Endometrium (tissue), 2 donors: ENCODE measurements at regions not wholly inside any gene's neighbourhood (a gene's known extent, or its start where the extent isn't known, plus 50 kb on each side); places are given as distances from the start of the nearest gene placed in this dataset.
"Not testable (repeated sequence)": the region's sequence is repeated elsewhere in the genome, so short reads cannot be mapped to it uniquely, and the experiment has no call there.

Experiments used
- FAIRE-seq: peaks from 2 replicates; lab custom pipeline; 2012; peaks lifted over from hg19 to GRCh38; lab: Jason Lieb, UNC
- donor health status: control.
- donor health status: control.

- FAIRE-seq = no peak
These were observed 114.6 kb downstream of the IER5 start for GRCh38 chr1:181202986-181203555.

- FAIRE-seq = no peak
These were observed 116.0 kb downstream of the IER5 start for GRCh38 chr1:181204530-181204929.

DNA sequence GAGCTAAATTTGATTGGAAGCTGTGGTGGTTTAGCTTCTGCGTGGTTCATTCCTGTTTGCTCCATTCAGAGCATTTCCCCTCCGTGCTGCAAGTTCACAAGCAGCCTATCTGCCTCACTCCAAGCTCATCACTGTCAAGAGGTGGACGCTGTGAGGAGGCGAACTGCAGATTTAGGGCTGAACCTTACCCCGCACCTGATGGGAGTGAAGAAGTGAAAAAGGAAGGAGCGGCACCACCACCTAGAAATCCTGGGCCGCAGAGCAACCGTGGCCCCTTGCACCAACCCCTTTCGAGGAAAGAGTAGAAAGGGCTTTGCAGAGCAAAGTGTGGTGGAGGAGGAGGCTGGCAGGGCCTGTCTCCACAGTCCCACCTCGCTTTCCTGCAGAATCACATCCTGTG lies 117.4 kb downstream of the IER5 start:
- FAIRE-seq = no peak

DNA sequence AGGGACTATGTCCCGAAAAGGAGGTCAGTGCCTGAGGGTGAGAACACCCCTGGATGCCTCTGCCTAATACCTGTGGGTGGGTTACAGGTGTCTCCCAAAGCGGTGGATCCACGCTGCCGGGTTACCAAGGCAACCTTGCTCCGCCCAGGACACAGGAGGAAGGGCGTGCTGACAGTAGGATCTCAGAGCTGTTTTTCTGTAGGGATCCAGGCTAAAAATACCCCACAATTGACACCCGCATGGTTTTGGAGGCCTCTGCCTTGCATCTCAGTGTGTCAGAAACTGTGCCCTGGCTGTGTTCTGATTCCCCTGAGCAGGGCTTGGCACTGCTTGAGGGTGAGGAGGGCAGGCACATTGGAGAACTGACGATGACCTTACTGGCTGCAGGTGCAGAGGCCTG lies 118.0 kb downstream of the IER5 start:
- no peak for FAIRE-seq

- no peak for FAIRE-seq
These were observed 118.7 kb downstream of the IER5 start for GRCh38 chr1:181206979-181207790.

- no peak for FAIRE-seq
These were observed 119.6 kb downstream of the IER5 start for GRCh38 chr1:181208083-181208482.

- no peak for FAIRE-seq
These were observed 120.5 kb downstream of the IER5 start for GRCh38 chr1:181208967-181209366.

GRCh38 chr1:181213056-181213455 lies 124.6 kb downstream of the IER5 start:
- no peak for FAIRE-seq

DNA sequence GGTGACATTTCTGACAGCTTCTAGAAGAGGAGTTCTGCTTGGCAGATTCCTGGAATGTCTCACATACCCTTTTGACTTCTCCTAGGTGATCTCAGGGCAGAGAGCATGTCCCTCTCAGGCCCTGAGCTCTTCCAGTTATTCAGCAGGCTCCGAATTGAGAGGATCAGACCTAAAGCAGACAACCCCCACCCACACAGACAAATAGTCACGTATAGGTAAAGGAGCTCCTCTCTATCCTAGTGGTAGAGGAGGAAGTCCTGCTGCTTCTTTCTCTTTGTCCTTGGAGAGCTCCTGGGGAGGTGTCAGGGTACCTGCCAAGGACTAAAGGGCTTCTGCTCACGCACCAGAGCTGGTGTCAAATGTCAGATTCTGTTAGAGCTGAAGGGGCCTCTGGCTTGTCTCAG lies 128.1 kb downstream of the IER5 start:
- FAIRE-seq = no peak

GRCh38 chr1:181219938-181220337 lies 131.4 kb downstream of the IER5 start:
- FAIRE-seq = no peak

DNA sequence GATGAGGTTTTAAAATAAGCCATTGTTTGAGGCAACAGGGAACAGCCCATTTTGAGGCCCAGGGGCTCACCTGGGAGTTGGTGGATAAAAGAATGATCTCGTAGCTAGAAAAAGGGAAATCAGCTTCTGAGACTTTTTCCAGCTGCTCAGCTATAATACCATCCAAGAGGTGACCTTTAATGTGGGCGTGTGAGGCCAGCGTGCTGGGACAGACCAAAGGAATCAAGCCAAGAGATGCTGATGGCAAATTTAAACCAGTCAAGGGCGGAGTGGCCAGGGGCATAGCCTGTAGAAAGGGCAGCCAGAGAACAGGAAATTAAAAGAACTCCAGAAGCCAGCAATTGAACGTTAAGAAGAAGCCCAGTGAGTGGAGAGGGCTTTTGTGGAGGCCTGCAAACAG lies 132.6 kb downstream of the IER5 start:
- no peak for FAIRE-seq

DNA sequence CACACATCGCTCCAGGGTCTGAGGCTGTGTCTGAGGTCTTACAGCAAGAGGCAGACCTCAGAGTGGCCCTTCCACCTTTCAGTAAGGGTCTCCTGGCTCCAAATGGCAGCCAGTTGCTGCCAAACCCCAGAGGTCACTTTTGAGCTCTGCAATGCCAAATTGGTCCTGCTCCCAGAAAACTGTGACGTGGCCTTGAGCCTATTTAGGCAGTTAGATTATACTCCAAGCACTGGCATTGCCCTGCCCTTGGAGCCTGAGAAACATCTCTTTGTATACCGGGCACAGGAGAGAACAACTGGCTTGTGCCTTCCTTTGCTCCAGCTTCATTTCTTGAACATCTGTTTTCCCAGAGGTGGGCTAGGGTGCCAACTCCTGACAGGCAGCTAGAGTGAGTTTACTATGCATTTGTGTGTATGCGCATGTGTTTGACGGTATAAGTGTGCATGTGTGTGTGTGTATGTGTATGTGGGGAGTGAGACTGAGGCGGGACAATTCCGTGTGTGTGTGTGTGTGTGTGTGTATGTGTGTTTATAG lies 134.5 kb downstream of the IER5 start:
- FAIRE-seq = no peak

GRCh38 chr1:181226728-181227127 lies 138.2 kb downstream of the IER5 start:
- not testable (repeated sequence) for FAIRE-seq

GRCh38 chr1:181239086-181239485 lies 150.6 kb downstream of the IER5 start:
- FAIRE-seq = no peak

DNA sequence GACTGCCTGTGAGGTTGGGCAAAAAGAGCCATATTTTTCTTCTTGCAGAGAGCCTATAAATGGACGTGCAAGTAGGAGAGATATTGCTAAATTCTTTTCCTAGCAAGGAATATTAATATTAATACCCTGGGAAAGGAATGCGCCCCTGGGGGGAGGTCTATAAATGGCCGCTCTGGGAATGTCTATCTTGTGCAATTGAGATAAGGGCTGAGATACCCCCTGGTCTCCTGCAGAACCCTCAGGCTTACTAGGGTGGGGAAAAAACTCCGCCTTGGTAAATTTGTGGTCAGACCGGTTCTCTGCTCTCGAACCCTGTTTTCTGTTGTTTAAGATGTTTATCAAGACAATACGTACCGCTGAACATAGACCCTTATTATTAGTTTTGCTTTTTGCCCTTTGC lies 157.8 kb downstream of the IER5 start:
- FAIRE-seq = not testable (repeated sequence)

- FAIRE-seq = not testable (repeated sequence)
These were observed 159.9 kb downstream of the IER5 start for GRCh38 chr1:181248361-181248760.

DNA sequence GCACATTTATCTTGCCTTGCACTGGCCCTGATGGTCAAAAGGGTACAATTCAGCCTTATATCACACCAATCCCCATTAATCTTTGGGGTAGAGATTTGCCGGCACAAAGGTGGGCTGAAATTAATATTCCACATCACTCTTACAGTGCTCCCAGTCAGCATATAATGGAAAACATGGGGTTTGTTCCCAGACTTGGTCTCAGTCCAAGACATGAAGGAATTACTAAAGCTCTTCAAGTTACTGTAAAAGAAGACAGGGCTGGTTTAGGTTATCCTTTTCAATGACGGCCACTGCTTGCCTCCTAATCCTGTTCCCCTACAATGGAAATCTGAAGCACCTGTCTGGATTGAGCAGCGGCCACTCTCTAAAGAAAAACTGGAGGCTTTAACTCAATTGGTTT lies 160.7 kb downstream of the IER5 start:
- no peak for FAIRE-seq

DNA sequence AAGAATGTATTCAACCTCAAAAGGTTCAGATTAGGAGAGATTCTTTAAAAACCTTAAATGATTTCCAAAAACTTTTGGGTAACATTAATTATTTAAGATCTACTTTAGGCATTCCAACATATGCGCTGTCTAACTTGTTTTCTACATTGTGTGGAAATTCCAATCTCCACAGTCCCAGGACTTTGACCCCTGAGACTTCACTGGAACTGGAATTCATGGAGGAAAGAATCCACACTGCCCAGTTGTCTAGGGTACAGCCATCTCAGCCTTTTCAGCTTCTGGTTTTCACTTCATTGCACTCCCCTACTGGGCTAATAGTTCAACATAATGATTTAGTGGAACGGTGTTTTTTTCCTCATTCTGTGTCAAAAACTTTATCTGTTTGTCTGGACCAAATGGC lies 161.5 kb downstream of the IER5 start:
- no peak for FAIRE-seq

DNA sequence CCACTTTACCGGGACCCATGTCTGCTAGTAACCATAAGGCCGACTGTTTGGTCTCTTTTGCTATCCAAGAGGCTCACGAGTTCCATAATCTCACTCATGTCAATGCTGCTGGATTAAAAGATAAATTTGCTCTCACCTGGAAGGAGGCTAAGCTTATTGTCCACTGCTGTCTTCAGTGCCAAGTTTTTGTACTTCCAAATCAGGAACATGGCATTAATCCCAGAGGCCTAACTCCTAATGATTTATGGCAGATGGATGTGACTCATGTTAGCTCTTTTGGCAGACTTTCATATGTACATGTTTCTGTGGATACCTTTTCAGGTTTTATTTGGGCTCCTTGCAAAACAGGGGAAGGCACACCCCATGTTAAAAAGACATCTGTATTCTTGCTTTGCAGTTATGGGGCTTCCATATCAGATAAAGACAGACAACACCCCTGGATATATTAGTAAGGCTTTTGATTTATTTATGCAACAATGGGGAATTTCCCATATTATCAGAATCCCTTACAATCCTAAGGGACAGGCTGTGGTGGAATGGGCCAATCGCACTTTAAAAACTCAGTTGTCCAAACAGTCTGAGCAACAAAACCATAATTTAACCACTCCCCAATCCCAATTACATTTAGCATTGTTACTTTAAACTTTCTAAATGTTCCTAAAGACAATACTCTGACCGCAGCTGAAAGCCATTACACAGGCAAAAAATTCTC lies 162.7 kb downstream of the IER5 start:
- FAIRE-seq = no peak

GRCh38 chr1:181251713-181252075 lies 163.2 kb downstream of the IER5 start:
- no peak for FAIRE-seq

DNA sequence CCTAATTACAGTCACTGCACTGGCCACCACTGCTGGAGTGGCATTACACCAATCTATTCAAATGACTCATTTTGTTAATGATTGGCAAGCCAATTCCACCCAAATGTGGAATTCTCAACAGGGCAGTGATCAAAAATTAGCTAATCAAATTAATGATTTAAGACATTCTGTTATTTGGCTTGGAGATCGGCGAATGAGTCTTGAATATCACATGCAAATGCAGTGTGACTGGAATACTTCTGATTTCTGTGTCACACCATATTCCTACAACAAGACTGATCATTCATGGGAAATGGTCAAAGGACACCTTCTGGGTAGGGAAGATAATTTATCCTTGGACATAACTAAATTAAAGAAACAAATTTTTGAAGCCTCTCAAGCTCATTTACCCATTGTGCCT lies 165.1 kb downstream of the IER5 start:
- FAIRE-seq = not testable (repeated sequence)

DNA sequence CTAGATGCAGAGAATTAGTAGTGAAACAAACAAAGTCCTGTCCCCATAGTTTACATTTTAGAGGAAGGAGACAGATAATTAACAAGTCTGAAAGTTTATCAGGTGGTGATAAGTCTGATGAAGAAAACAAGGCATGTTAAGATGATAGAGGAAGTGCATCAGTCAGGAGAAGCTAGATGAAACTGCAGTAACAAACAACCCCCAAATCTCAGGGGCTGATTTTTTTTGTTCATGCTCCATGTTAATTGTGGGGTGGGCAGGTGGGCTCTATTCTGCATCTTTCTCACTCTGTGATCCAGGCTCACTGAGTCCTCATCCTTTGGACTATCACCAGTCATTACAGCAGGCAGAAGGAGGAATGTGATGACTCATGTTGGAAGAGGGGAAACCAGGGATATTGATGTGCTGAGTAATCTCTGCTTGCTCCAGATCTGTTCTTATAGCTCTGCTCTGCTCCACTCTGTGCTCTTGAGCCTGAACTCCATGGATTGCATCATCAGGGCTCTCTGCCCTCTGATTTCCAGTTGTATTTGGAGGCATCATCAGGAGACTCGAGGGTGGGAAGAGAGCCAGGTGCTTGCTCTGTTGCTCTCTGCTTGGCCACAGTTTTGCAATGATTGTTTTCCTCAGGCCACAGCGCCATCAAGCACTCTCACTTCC lies 166.9 kb downstream of the IER5 start:
- FAIRE-seq = no peak

DNA sequence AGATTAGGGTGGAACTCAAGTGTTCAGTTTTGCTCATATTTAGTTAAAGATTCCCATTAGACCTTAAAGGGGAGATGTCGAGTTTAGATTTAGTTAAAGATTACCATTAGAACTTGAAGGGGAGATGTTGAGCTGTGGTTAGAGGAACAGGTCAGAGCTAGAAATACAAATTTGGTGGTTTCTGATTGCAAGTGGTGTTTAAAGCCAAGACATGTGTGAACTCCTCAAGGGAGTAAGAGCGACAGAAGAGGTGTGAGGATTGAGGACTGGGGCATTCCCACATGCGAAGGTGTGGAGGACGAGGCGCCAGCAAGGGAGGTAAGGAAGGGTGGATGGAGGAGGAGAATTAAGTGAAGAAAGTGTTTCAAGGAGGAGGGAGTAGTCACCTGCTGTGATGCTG lies 168.6 kb downstream of the IER5 start:
- FAIRE-seq = no peak
